RWPE2 (cell line): ENCODE measurements at regions not wholly inside any gene's neighbourhood (a gene's known extent, or its start where the extent isn't known, plus 50 kb on each side); places are given as distances from the start of the nearest gene placed in this dataset.
A peak's percentile ranks its signal among the peaks of the same experiment; 100 is the strongest.
"Not testable (repeated sequence)": the region's sequence is repeated elsewhere in the genome, so short reads cannot be mapped to it uniquely, and the experiment has no call there.

Experiments used
- ATAC-seq: fragments of 200-7000 bp; cut with Tn5 transposase; 3 replicates; pipeline ENCODE4 v1.9.1; 2021; ENCODE audit warnings: low read depth
- DNase-seq: peaks from one replicate; pipeline ENCODE4 v3.0.0-alpha.2; 2020; ENCODE audit warnings: low spot score
- H3K27ac ChIP-seq: fragments of 450-650 bp; 2 replicates; pipeline ENCODE4 v1.5.1; 2017; ENCODE audit warnings: mild to moderate bottlenecking; ENCODE audit not compliant: poor library complexity, severe bottlenecking
- H3K27me3 ChIP-seq: fragments of 250-450 bp; sonication (Bioruptor Pico); 2 replicates; pipeline ENCODE4 v1.5.1; 2021; ENCODE audit warnings: mild to moderate bottlenecking, moderate library complexity; ENCODE audit not compliant: insufficient read depth, poor library complexity, severe bottlenecking
- H3K36me3 ChIP-seq: fragments of 250-450 bp; sonication (Bioruptor Pico); 2 replicates; pipeline ENCODE4 v1.5.1; 2020; ENCODE audit warnings: low read depth, mild to moderate bottlenecking, moderate library complexity
- H3K4me1 ChIP-seq: fragments of 250-450 bp; sonication (Bioruptor Pico); 2 replicates; pipeline ENCODE4 v1.5.1; 2021; ENCODE audit warnings: mild to moderate bottlenecking, moderate library complexity; ENCODE audit not compliant: insufficient read depth, poor library complexity, severe bottlenecking
- H3K4me3 ChIP-seq: fragments of 250-450 bp; sonication (Bioruptor Pico); 2 replicates; pipeline ENCODE4 v1.5.1; 2021; ENCODE audit warnings: mild to moderate bottlenecking, moderate library complexity; ENCODE audit not compliant: severe bottlenecking
- H3K9me3 ChIP-seq: fragments of 250-450 bp; sonication (Bioruptor Pico); 2 replicates; pipeline ENCODE4 v1.5.1; 2021; ENCODE audit warnings: mild to moderate bottlenecking, moderate library complexity; ENCODE audit not compliant: severe bottlenecking
- TF ChIP-seq, protein P1 (sequence below): fragments of 450-650 bp; IDR thresholded peaks from one replicate; pipeline ENCODE4 v1.5.1; 2017; ENCODE audit warnings: mild to moderate bottlenecking, moderate library complexity; ENCODE audit not compliant: poor library complexity, severe bottlenecking

DNA sequence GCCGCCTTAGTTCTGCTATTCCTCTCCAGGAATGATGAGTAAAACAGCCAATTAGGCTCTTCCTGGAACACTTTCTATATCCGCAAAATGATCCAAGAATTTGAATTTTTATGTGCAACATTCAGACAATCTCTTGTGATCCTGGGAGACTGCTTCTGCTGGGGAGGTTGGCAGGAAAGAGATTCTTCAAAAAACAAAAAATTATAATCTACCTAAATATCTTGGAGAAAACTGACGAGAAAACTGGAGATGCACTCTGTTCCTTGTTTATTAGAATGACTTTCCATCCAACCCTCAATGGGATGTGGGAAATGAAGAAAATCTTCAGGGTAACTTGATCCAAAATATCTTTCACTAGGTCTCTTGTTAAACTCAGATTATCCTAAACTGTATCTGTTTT lies 346.3 kb upstream of the UBE2E2 start:
- Histone ChIP-seq H3K9me3 (no peaks in the 10 kb centered on the region), H3K4me3 (no peak overlapping the region), H3K27me3 (no peaks in the 10 kb centered on the region), H3K36me3 (no peaks in the 10 kb centered on the region), H3K27ac (no peak overlapping the region), H3K4me1 (peaks cover 9% of the 10 kb centered on the region)
- TF ChIP-seq, protein P1, sequence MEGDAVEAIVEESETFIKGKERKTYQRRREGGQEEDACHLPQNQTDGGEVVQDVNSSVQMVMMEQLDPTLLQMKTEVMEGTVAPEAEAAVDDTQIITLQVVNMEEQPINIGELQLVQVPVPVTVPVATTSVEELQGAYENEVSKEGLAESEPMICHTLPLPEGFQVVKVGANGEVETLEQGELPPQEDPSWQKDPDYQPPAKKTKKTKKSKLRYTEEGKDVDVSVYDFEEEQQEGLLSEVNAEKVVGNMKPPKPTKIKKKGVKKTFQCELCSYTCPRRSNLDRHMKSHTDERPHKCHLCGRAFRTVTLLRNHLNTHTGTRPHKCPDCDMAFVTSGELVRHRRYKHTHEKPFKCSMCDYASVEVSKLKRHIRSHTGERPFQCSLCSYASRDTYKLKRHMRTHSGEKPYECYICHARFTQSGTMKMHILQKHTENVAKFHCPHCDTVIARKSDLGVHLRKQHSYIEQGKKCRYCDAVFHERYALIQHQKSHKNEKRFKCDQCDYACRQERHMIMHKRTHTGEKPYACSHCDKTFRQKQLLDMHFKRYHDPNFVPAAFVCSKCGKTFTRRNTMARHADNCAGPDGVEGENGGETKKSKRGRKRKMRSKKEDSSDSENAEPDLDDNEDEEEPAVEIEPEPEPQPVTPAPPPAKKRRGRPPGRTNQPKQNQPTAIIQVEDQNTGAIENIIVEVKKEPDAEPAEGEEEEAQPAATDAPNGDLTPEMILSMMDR, result no peak
- no peak for DNase-seq
- ATAC-seq, result no peak

DNA sequence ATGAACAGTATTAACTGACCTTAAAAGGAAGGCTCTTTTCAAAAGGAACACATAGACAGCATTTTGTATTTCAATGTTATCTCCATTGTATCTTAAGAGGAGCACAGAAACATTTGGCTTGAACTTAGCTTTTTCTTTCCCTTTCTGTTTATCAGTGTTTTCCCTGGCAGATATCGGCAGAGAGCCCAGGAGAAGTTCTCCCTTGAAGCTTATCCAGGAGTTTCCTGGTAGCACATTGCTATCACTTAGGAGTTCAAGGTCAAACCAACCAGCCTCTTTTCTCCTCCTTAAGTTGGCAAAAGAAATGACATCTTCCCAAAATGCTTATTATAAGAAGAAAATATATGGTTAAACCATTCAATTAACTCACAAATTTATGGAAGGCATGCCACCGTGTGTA lies 344.6 kb upstream of the UBE2E2 start:
- H3K4me3 ChIP-seq, result no peak overlapping the region
- ATAC-seq (no peak), DNase-seq (no peak)
- no peaks in the 10 kb centered on the region for H3K27me3 ChIP-seq
- no peak overlapping the region for H3K27ac ChIP-seq
- H3K36me3 ChIP-seq, result no peaks in the 10 kb centered on the region
- TF ChIP-seq, protein P1, result no peak
- peaks cover 9% of the 10 kb centered on the region for H3K4me1 ChIP-seq
- H3K9me3 ChIP-seq, result no peaks in the 10 kb centered on the region

DNA sequence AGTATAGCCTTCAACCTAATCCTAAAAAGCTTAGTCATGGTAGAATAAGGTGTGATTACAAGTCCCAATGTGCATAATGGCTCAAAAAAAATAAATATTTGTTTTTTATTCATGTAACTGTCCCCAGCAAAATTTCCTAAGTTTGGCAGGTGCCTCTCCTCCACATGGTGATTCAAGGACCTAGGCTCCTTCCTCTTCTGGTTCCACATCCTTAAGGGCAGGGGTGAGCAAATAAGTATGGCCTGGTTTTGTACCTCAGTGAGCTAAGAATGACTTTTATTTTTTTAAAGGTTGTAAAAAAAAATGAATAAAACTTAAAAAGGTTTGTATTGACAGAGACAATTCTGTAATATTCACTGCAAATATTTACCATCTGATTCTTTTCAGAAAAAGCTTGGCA lies 343.5 kb upstream of the UBE2E2 start:
- Histone ChIP-seq H3K27me3 (no peaks in the 10 kb centered on the region), H3K27ac (no peak overlapping the region), H3K36me3 (no peaks in the 10 kb centered on the region), H3K9me3 (no peaks in the 10 kb centered on the region), H3K4me3 (no peak overlapping the region), H3K4me1 (peaks cover 9% of the 10 kb centered on the region)
- ATAC-seq, result no peak
- TF ChIP-seq, protein P1, result no peak
- no peak for DNase-seq

DNA sequence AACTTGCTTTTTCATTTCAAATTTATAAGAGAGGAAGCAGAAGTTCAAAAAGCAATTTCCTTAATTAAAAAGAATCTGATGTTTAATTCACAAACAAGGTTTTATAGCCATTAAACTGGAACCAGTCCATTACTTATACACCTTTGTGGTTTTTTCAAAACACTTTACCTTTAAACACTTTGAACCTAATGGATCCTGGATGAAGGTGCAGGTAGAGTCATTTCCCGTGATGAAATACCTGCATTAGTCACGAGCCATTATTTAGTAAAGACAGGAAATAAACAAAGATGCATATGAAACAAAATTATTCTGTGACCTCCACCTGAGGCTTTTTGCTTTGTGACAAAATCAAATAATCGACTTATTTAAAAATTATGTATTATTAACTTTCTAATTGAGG lies 341.7 kb upstream of the UBE2E2 start:
- H3K4me1 ChIP-seq, result peaks cover 9% of the 10 kb centered on the region
- ATAC-seq (peak; percentile 71), DNase-seq (no peak)
- H3K27me3 ChIP-seq, result no peaks in the 10 kb centered on the region
- TF ChIP-seq, protein P1, result no peak
- H3K4me3 ChIP-seq, result no peak overlapping the region
- no peaks in the 10 kb centered on the region for H3K36me3 ChIP-seq
- H3K9me3 ChIP-seq, result no peaks in the 10 kb centered on the region
- H3K27ac ChIP-seq, result no peak overlapping the region

DNA sequence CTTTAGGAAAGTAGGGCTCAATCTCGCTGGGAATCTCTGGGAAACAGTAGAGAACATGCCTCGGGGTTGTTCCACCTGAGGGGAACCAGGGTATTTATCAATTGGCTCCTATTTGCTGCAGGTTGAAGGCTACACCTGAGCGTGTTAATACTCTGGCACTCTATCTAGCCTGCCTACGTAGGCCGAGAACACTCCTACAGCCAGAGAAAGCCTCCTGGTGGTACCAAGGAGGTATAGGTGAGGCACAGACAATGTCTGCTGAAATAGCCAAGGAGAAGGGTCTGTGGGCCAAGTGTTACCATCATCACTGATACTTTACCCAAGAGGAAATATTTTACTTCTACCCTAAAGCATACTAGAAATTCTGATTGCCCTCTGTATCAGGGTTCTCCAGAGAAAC lies 341.0 kb upstream of the UBE2E2 start:
- Histone ChIP-seq H3K4me3 (no peak overlapping the region), H3K9me3 (no peaks in the 10 kb centered on the region), H3K36me3 (no peaks in the 10 kb centered on the region), H3K27me3 (no peaks in the 10 kb centered on the region), H3K27ac (no peak overlapping the region), H3K4me1 (peaks cover 9% of the 10 kb centered on the region)
- ATAC-seq (no peak), DNase-seq (no peak)
- TF ChIP-seq, protein P1, result no peak

DNA sequence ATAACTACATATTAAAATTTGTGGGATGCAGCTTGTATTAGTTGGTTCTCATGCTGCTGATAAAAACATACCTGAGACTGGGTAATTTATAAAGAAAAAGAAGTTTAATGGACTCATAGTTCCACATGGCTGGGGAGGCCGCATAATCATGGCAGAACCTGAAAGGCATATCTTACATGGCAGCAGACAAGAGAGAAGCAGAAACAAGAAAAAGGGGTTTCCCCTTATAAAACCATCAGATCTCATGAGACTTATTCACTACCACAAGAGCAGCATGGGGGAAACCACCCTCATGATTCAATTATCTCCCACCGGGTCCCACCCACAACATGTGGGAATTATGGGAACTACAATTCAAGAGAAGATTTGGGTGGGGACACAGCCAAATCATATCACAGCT lies 320.3 kb upstream of the UBE2E2 start:
- not testable (repeated sequence) for H3K4me1 ChIP-seq, ATAC-seq, H3K27me3 ChIP-seq, H3K4me3 ChIP-seq, H3K36me3 ChIP-seq, DNase-seq, H3K9me3 ChIP-seq, H3K27ac ChIP-seq
